Transverse colon (tissue), 4 donors: ENCODE measurements at regions not wholly inside any gene's neighbourhood (a gene's known extent, or its start where the extent isn't known, plus 50 kb on each side); places are given as distances from the start of the nearest gene placed in this dataset.

Experiments
- DNase-seq: peaks from one replicate; pipeline ENCODE4 v3.0.0-alpha.2; 2019
- H3K27ac ChIP-seq, 4 donors: fragments of 200-600 bp; sonication (generic); 2 replicates each; pipeline ENCODE4 v1.5.1; 2016 to 2018; ENCODE audit warnings: inconsistent platforms in 4 of 4
- H3K27me3 ChIP-seq: fragments of 200-600 bp; sonication (generic); 2 replicates; pipeline ENCODE4 v1.5.1; 2017; ENCODE audit warnings: inconsistent platforms
- H3K36me3 ChIP-seq, 4 donors: fragments of 200-600 bp; sonication (generic); 2 replicates each; pipeline ENCODE4 v1.5.1; 2017 to 2019; ENCODE audit warnings: inconsistent platforms in 4 of 4
- H3K4me1 ChIP-seq, 4 donors: fragments of 200-600 bp; sonication (generic); 2 replicates each; pipeline ENCODE4 v1.5.1; 2017 to 2020; ENCODE audit warnings: inconsistent platforms in 4 of 4
- H3K4me3 ChIP-seq, 4 donors: fragments of 200-600 bp; sonication (generic); 1 replicate in 1 of 4; 2 replicates in 3 of 4; pipeline versions ENCODE4 v1.5.1 to v1.6.1; 2017 to 2019; ENCODE audit warnings: inconsistent platforms in 4 of 4
- H3K9me3 ChIP-seq, 2 donors: fragments of 200-600 bp; sonication (generic); 2 replicates each; pipeline ENCODE4 v1.5.1; 2017 to 2019; ENCODE audit warnings: inconsistent platforms in 2 of 2
- CTCF ChIP-seq, 5 experiments: fragments of 200-600 bp in 3 of 5; fragments of 450-650 bp in 2 of 5; sonication (generic) in 3 of 5; IDR thresholded peaks; 1 replicate in 2 of 5; 2 replicates in 3 of 5; pipeline ENCODE4 v1.5.1; 2016 to 2017; ENCODE audit warnings: antibody characterized with exemption in 5 of 5, inconsistent platforms in 3 of 5, mild to moderate bottlenecking in 2 of 5, moderate library complexity in 1 of 5
- EP300 ChIP-seq: sonication (generic); formaldehyde crosslinking; IDR thresholded peaks from one replicate; pipeline ENCODE4 v1.6.1; 2017; ENCODE audit warnings: antibody characterized with exemption, low read depth
- POLR2A ChIP-seq: fragments of 450-650 bp; IDR thresholded peaks from one replicate; pipeline ENCODE4 v1.6.1; 2016; ENCODE audit warnings: antibody characterized with exemption, mild to moderate bottlenecking, moderate library complexity
- POLR2AphosphoS5 ChIP-seq, 3 donors: sonication (generic); formaldehyde crosslinking; IDR thresholded peaks; one replicate each; pipeline ENCODE4 v1.6.1; 2016; ENCODE audit warnings: antibody characterized with exemption in 3 of 3
- WGBS, 2 donors: methylation state at CpG; one replicate each; pipeline ENCODE4 v1.1.5; 2018; ENCODE audit warnings: low coverage in 1 of 2; 5-methylcytosine and 5-hydroxymethylcytosine counted together
- in situ Hi-C, 4 donors: fragments of 200-750 bp; cut with MboI; loops; one replicate each; pipeline versions ENCODE4 v1.15.0 to v1.15.1; 2017; ENCODE audit warnings: low sequenced_read_pairs in 3 of 4, low pct_ligation_motif_present in 1 of 4, low pct_unique_long_range_greater_than_20kb in 1 of 4
- intact Hi-C: fragments of 100-400 bp; cut with DNase I; formaldehyde crosslinking; loops from one replicate; pipeline ENCODE4 v1.15.1; 2023; ENCODE audit warnings: low total_unique reads

- H3K27me3 ChIP-seq = no peaks in the 10 kb centered on the region
- H3K9me3 ChIP-seq = no peaks in the 10 kb centered on the region
- WGBS, 2 donors = 82% methylated on average over 4 of the region's 4 CpGs; no CpG with 5 or more reads in 1 of the 2 donors
- in situ Hi-C loops (no loop called here), intact Hi-C loops (no loop called here)
- H3K36me3 ChIP-seq = no peaks in the 10 kb centered on the region
- no peak overlapping the region for H3K27ac ChIP-seq
- TF ChIP-seq CTCF (IDR thresholded peaks at IDR 0.05) (no peak), POLR2A (no peak), POLR2AphosphoS5 (IDR thresholded peaks at IDR 0.05) (no peak), EP300 (no peak)
- no peak for DNase-seq
- H3K4me3 ChIP-seq = no peak overlapping the region
- H3K4me1 ChIP-seq = no peaks in the 10 kb centered on the region
Observed at GRCh38 chr3:187571701-187572100, 98.5 kb downstream of the SST start.

- Histone ChIP-seq H3K36me3 (no peaks in the 10 kb centered on the region), H3K27ac (no peak overlapping the region), H3K4me3 (no peak overlapping the region), H3K27me3 (no peaks in the 10 kb centered on the region), H3K4me1 (no peaks in the 10 kb centered on the region), H3K9me3 (no peaks in the 10 kb centered on the region)
- DNase-seq = no peak
- in situ Hi-C loops = no loop called here
- 67 to 69% methylated on average over 1 to 2 of the region's 2 CpGs for WGBS, 2 donors
- TF ChIP-seq EP300 (no peak), POLR2AphosphoS5 (IDR thresholded peaks at IDR 0.05) (no peak), CTCF (IDR thresholded peaks at IDR 0.05) (no peak), POLR2A (no peak)
- intact Hi-C loops = no loop called here
Observed at GRCh38 chr3:187570776-187571175, 99.4 kb downstream of the SST start.

GRCh38 chr3:187568171-187568570, 102.0 kb downstream of the SST start:
- Histone ChIP-seq H3K27ac (no peak overlapping the region), H3K36me3 (no peaks in the 10 kb centered on the region), H3K9me3 (no peaks in the 10 kb centered on the region), H3K27me3 (no peaks in the 10 kb centered on the region), H3K4me1 (no peaks in the 10 kb centered on the region), H3K4me3 (no peak overlapping the region)
- no peak for DNase-seq
- intact Hi-C loops = no loop called here
- TF ChIP-seq EP300 = no peak
- no peak for TF ChIP-seq CTCF (IDR thresholded peaks at IDR 0.05)
- TF ChIP-seq POLR2AphosphoS5 (IDR thresholded peaks at IDR 0.05) = no peak
- no peak for TF ChIP-seq POLR2A
- in situ Hi-C loops = no loop called here
- 76 to 100% methylated on average over 1 to 4 of the region's 4 CpGs for WGBS, 2 donors

- no peaks in the 10 kb centered on the region for H3K4me1 ChIP-seq
- H3K9me3 ChIP-seq = no peaks in the 10 kb centered on the region
- in situ Hi-C loops (no loop called here), intact Hi-C loops (no loop called here)
- no peak for DNase-seq
- no peaks in the 10 kb centered on the region for H3K36me3 ChIP-seq
- no peaks in the 10 kb centered on the region for H3K27me3 ChIP-seq
- WGBS, 2 donors = 56% methylated on average over 2 of the region's 2 CpGs; no CpG with 5 or more reads in 1 of the 2 donors
- H3K27ac ChIP-seq = no peak overlapping the region
- TF ChIP-seq EP300 = no peak
- no peak for TF ChIP-seq CTCF (IDR thresholded peaks at IDR 0.05)
- TF ChIP-seq POLR2AphosphoS5 (IDR thresholded peaks at IDR 0.05) = no peak
- no peak for TF ChIP-seq POLR2A
- no peak overlapping the region for H3K4me3 ChIP-seq
Observed at GRCh38 chr3:187567661-187568121, 102.5 kb downstream of the SST start.
